Endothelial cell of umbilical vein (primary cell): ENCODE measurements at regions not wholly inside any gene's neighbourhood (a gene's known extent, or its start where the extent isn't known, plus 50 kb on each side); places are given as distances from the start of the nearest gene placed in this dataset.

Experiments
- BruUV-seq: library from RNA; stranded (reverse); fragments of 400-500 nt; replicated peaks from 2 replicates; lab custom pipeline; 2021; lab: Mats Ljungman, UMichigan
- CTCF ChIA-PET: fragments of 300-600, 350-600 bp; sonication (Branson Sonifier 250); formaldehyde crosslinking; loops from one replicate; lab custom pipeline; 2021; ENCODE audit warnings: antibody characterized with exemption, inconsistent platforms; lab: Charles Lee
- POLR2A ChIA-PET: fragments of 300-600, 350-600 bp; sonication (Branson Sonifier 250); formaldehyde crosslinking; loops from one replicate; lab custom pipeline; 2021; ENCODE audit warnings: antibody characterized with exemption, inconsistent platforms; lab: Charles Lee
- DNase-seq: peaks from one replicate; pipeline ENCODE4 v3.0.0-alpha.2; 2011; ENCODE audit warnings: low read depth, low spot score
- FAIRE-seq: peaks from 2 replicates; lab custom pipeline; 2011; peaks lifted over from hg19 to GRCh38; lab: Jason Lieb, UNC
- H2AFZ ChIP-seq: 2 replicates; pipeline ENCODE4 v1.6.0; 2012; ENCODE audit warnings: low read depth, low read length, control low read depth, inconsistent platforms
- H3K27ac ChIP-seq: 2 replicates; pipeline ENCODE4 v1.5.1; 2011; ENCODE audit warnings: low read depth, mild to moderate bottlenecking, control low read depth, low read length, moderate library complexity; ENCODE audit not compliant: insufficient read depth
- H3K27me3 ChIP-seq, 2 experiments: 2 replicates each; pipeline versions ENCODE4 v1.6.0 to v1.6.1; 2011; ENCODE audit warnings: low read length in 2 of 2, mixed read lengths in 1 of 2; ENCODE audit not compliant: control insufficient read depth in 2 of 2, insufficient read depth in 2 of 2
- H3K36me3 ChIP-seq, 2 experiments: 2 replicates in 1 of 2; 3 replicates in 1 of 2; pipeline ENCODE4 v1.5.1; 2011; ENCODE audit warnings: low read length in 2 of 2, mild to moderate bottlenecking in 1 of 2, moderate library complexity in 1 of 2; ENCODE audit not compliant: control insufficient read depth in 2 of 2, insufficient read depth in 2 of 2; ENCODE audit errors: extremely low read depth in 1 of 2
- H3K4me1 ChIP-seq: 3 replicates; pipeline ENCODE4 v1.5.1; 2011; ENCODE audit warnings: mild to moderate bottlenecking, low read length; ENCODE audit not compliant: control insufficient read depth, insufficient read depth; ENCODE audit errors: extremely low read depth
- H3K4me2 ChIP-seq: 2 replicates; pipeline ENCODE4 v1.6.1; 2011; ENCODE audit warnings: low read length, control low read depth, mixed read lengths; ENCODE audit not compliant: insufficient read depth
- H3K4me3 ChIP-seq, 3 experiments: fragments of 200-600 bp in 1 of 3; sonication (generic), shearing (Covaris generic) in 1 of 3; replicated peaks in 1 of 3; 2 replicates each; pipeline ENCODE4 v1.5.1; 2011 to 2016; ENCODE audit warnings: control low read depth in 3 of 3, low read length in 3 of 3, mild to moderate bottlenecking in 2 of 3, inconsistent platforms in 1 of 3, low read depth in 1 of 3, moderate library complexity in 1 of 3; ENCODE audit not compliant: insufficient read depth in 1 of 3
- H3K79me2 ChIP-seq: 2 replicates; pipeline ENCODE4 v1.6.0; 2012; ENCODE audit warnings: low read length, inconsistent platforms; ENCODE audit not compliant: control insufficient read depth, insufficient read depth
- H3K9ac ChIP-seq: replicated peaks from 2 replicates; pipeline ENCODE3; 2011; ENCODE audit warnings: low read length, control low read depth; ENCODE audit not compliant: insufficient read depth; ENCODE audit errors: extremely low read depth
- H3K9me1 ChIP-seq: replicated peaks from 3 replicates; pipeline ENCODE4 v1.6.0; 2011; ENCODE audit warnings: mild to moderate bottlenecking, low read length; ENCODE audit not compliant: control insufficient read depth, insufficient read depth; ENCODE audit errors: extremely low read depth
- H3K9me3 ChIP-seq: replicated peaks from 2 replicates; pipeline ENCODE4 v1.5.1; 2012; ENCODE audit warnings: low read length, inconsistent platforms; ENCODE audit not compliant: control insufficient read depth, insufficient read depth
- H4K20me1 ChIP-seq: replicated peaks from 2 replicates; pipeline ENCODE3; 2011; ENCODE audit warnings: mild to moderate bottlenecking, low read length; ENCODE audit not compliant: control insufficient read depth, insufficient read depth; ENCODE audit errors: extremely low read depth
- EZH2 ChIP-seq: IDR thresholded peaks from 2 replicates; pipeline ENCODE4 v1.6.1; 2012; ENCODE audit warnings: borderline replicate concordance, low read depth, mild to moderate bottlenecking, moderate library complexity, low read length, inconsistent platforms; ENCODE audit not compliant: severe bottlenecking
- FOS ChIP-seq: IDR thresholded peaks from 2 replicates; pipeline ENCODE4 v1.6.1; 2011; ENCODE audit warnings: mild to moderate bottlenecking, low read length, moderate library complexity, borderline replicate concordance; ENCODE audit not compliant: insufficient read depth
- GATA2 ChIP-seq: IDR thresholded peaks from 2 replicates; pipeline ENCODE4 v1.7.0; 2011; ENCODE audit warnings: low read depth, mild to moderate bottlenecking, moderate library complexity, mixed read lengths, low read length; ENCODE audit not compliant: insufficient read length, insufficient read depth
- JUN ChIP-seq: IDR thresholded peaks from 2 replicates; pipeline ENCODE4 v1.6.1; 2011; ENCODE audit warnings: borderline replicate concordance, low read depth; ENCODE audit not compliant: insufficient read length, insufficient read depth
- MAX ChIP-seq: IDR thresholded peaks from 2 replicates; pipeline ENCODE4 v1.6.1; 2011; ENCODE audit not compliant: insufficient read depth, insufficient read length
- MYC ChIP-seq: IDR thresholded peaks from one replicate; pipeline ENCODE4 v1.6.1; 2011; ENCODE audit warnings: mild to moderate bottlenecking, low read depth, low read length
- POLR2A ChIP-seq: IDR thresholded peaks from 2 replicates; pipeline ENCODE4 v1.6.1; 2012; ENCODE audit warnings: low read depth, mild to moderate bottlenecking, control low read depth, low read length
- POLR2AphosphoS5 ChIP-seq: IDR thresholded peaks from 2 replicates; pipeline ENCODE4 v1.6.1; 2012; ENCODE audit warnings: low read depth, mild to moderate bottlenecking, control low read depth, low read length, moderate library complexity; ENCODE audit not compliant: insufficient read depth
- dilution Hi-C: fragments of 300-500 bp; cut with MboI; formaldehyde crosslinking; loops from one replicate; pipeline ENCODE4 v1.15.0; 2019; ENCODE audit warnings: low sequenced_read_pairs; ENCODE audit not compliant: extremely low pct_ligation_motif_present
- intact Hi-C: fragments of 100-400 bp; cut with micrococcal nuclease; formaldehyde crosslinking; loops from one replicate; pipeline ENCODE4 v1.10.0; 2022
- TF ChIP-seq, protein P1 (sequence below), 2 donors: IDR thresholded peaks; 1 replicate in 1 of 2; 2 replicates in 1 of 2; pipeline ENCODE4 v1.5.1; 2011; ENCODE audit warnings: low read length in 2 of 2, mild to moderate bottlenecking in 2 of 2, moderate library complexity in 2 of 2, control low read depth in 1 of 2, inconsistent platforms in 1 of 2, low read depth in 1 of 2; ENCODE audit not compliant: insufficient read depth in 1 of 2; ENCODE audit errors: extremely low read depth in 1 of 2

- no peaks in the 10 kb centered on the region for H3K9me1 ChIP-seq
- H3K4me1 ChIP-seq, result no peaks in the 10 kb centered on the region
- H3K9ac ChIP-seq, result no peak overlapping the region
- BruUV-seq, result no TSS peak
- H3K79me2 ChIP-seq, result no peaks in the 10 kb centered on the region
- H3K4me2 ChIP-seq, result no peak overlapping the region
- POLR2A ChIA-PET, result no interaction called here
- no peak overlapping the region for H3K4me3 ChIP-seq
- dilution Hi-C loops (no loop called here), intact Hi-C loops (no loop called here)
- no peaks in the 10 kb centered on the region for H3K27me3 ChIP-seq
- FAIRE-seq (no peak), DNase-seq (no peak)
- H3K27ac ChIP-seq, result no peak overlapping the region
- peaks cover 5% of the 10 kb centered on the region for H3K9me3 ChIP-seq
- no peak overlapping the region for H2AFZ ChIP-seq
- no peaks in the 10 kb centered on the region for H3K36me3 ChIP-seq
- CTCF ChIA-PET, result no interaction called here
- H4K20me1 ChIP-seq, result no peaks in the 10 kb centered on the region
- TF ChIP-seq FOS, result no peak
- no peak for TF ChIP-seq MYC
- TF ChIP-seq POLR2AphosphoS5, result no peak
- TF ChIP-seq MAX, result no peak
- TF ChIP-seq, protein P1, sequence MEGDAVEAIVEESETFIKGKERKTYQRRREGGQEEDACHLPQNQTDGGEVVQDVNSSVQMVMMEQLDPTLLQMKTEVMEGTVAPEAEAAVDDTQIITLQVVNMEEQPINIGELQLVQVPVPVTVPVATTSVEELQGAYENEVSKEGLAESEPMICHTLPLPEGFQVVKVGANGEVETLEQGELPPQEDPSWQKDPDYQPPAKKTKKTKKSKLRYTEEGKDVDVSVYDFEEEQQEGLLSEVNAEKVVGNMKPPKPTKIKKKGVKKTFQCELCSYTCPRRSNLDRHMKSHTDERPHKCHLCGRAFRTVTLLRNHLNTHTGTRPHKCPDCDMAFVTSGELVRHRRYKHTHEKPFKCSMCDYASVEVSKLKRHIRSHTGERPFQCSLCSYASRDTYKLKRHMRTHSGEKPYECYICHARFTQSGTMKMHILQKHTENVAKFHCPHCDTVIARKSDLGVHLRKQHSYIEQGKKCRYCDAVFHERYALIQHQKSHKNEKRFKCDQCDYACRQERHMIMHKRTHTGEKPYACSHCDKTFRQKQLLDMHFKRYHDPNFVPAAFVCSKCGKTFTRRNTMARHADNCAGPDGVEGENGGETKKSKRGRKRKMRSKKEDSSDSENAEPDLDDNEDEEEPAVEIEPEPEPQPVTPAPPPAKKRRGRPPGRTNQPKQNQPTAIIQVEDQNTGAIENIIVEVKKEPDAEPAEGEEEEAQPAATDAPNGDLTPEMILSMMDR (IDR thresholded peaks at IDR 0.05; ENCODE audit: extremely low read depth in 1 of 2, insufficient read depth in 1 of 2, low read depth in 1 of 2, low read length in 2 of 2), result no peak
- TF ChIP-seq POLR2A, result no peak
- no peak for TF ChIP-seq GATA2
- no peak for TF ChIP-seq JUN
- no peak for TF ChIP-seq EZH2
Measured at GRCh38 chr20:60494476-60494875, 536.3 kb downstream of the CDH26 start.
